Upper lobe of right lung (tissue), 1 donor: ENCODE measurements at regions not wholly inside any gene's neighbourhood (a gene's known extent, or its start where the extent isn't known, plus 50 kb on each side); places are given as distances from the start of the nearest gene placed in this dataset.

Source experiments
- ATAC-seq: fragments of 200-7000 bp; cut with Tn5 transposase; one replicate; pipeline ENCODE4 v1.9.1; 2020; ENCODE audit warnings: mild to moderate bottlenecking, moderate library complexity
- DNase-seq: peaks from one replicate; pipeline ENCODE4 v3.0.0-alpha.2; 2020
- H3K27ac ChIP-seq: fragments of 200-600 bp; one replicate; pipeline ENCODE4 v1.8.0; 2022
- H3K27me3 ChIP-seq: fragments of 200-600 bp; one replicate; pipeline ENCODE4 v1.8.0; 2022; ENCODE audit warnings: mild to moderate bottlenecking
- H3K36me3 ChIP-seq: fragments of 200-600 bp; one replicate; pipeline ENCODE4 v1.8.0; 2022
- H3K4me1 ChIP-seq: fragments of 200-600 bp; one replicate; pipeline ENCODE4 v1.8.0; 2022
- H3K4me3 ChIP-seq: fragments of 200-600 bp; one replicate; pipeline ENCODE4 v1.8.0; 2022; ENCODE audit warnings: mild to moderate bottlenecking
- H3K9me3 ChIP-seq: fragments of 200-600 bp; one replicate; pipeline ENCODE4 v1.8.0; 2022
- intact Hi-C: fragments of 100-400 bp; cut with DNase I; formaldehyde crosslinking; loops from one replicate; pipeline ENCODE4 v1.11.0; 2022
- TF ChIP-seq, protein P1 (sequence below): fragments of 200-600 bp; IDR thresholded peaks from one replicate; pipeline ENCODE4 v1.8.0; 2022; ENCODE audit warnings: antibody characterized with exemption
- donor health status: DM: no; HTN: yes; CAD: no; lungs with severe emphysema.

DNA sequence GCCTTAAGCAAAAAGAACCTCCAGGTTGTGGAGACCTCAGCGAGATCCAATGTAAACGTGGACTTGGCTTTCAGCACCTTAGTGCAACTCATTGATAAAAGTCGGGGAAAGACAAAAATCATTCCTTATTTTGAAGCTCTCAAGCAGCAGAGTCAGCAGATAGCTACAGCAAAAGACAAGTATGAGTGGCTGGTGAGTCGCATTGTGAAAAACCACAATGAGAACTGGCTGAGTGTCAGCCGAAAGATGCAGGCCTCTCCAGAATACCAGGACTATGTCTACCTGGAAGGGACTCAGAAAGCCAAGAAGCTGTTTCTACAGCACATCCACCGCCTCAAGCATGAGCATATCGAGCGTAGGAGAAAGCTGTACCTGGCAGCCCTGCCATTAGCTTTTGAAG is 58.5 kb downstream of the ARHGAP35 start:
- DNase-seq (no peak), ATAC-seq (no peak)
- intact Hi-C loops = no loop called here
- no peak overlapping the region for H3K4me3 ChIP-seq
- no peak overlapping the region for H3K27ac ChIP-seq
- H3K9me3 ChIP-seq = no peaks in the 10 kb centered on the region
- no peaks in the 10 kb centered on the region for H3K27me3 ChIP-seq
- TF ChIP-seq, protein P1, sequence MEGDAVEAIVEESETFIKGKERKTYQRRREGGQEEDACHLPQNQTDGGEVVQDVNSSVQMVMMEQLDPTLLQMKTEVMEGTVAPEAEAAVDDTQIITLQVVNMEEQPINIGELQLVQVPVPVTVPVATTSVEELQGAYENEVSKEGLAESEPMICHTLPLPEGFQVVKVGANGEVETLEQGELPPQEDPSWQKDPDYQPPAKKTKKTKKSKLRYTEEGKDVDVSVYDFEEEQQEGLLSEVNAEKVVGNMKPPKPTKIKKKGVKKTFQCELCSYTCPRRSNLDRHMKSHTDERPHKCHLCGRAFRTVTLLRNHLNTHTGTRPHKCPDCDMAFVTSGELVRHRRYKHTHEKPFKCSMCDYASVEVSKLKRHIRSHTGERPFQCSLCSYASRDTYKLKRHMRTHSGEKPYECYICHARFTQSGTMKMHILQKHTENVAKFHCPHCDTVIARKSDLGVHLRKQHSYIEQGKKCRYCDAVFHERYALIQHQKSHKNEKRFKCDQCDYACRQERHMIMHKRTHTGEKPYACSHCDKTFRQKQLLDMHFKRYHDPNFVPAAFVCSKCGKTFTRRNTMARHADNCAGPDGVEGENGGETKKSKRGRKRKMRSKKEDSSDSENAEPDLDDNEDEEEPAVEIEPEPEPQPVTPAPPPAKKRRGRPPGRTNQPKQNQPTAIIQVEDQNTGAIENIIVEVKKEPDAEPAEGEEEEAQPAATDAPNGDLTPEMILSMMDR = no peak
- H3K36me3 ChIP-seq = peaks cover 52% of the 10 kb centered on the region
- peaks cover 19% of the 10 kb centered on the region for H3K4me1 ChIP-seq

DNA sequence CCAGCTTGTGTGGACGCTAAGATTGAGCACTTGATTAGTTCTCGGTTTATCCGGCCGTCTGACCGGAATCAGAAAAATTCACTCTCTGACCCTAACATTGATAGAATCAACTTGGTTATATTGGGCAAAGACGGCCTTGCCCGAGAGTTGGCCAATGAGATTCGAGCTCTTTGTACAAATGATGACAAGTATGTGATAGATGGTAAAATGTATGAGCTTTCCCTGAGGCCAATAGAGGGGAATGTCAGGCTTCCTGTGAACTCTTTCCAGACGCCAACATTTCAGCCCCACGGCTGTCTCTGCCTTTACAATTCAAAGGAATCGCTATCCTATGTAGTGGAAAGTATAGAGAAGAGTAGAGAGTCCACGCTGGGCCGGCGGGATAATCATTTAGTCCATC is 59.6 kb downstream of the ARHGAP35 start:
- H3K4me3 ChIP-seq = no peak overlapping the region

DNA sequence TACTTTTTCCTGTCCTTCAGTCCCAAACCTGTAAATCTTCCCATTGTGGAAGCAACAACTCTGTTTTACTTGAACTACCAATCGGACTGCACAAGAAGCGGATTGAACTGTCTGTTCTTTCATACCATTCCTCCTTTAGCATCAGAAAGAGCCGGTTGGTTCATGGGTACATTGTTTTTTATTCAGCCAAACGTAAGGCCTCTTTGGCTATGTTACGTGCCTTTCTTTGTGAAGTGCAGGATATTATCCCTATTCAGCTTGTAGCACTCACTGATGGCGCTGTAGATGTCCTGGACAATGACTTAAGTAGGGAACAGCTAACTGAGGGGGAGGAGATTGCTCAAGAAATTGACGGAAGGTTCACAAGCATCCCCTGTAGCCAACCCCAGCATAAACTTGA is 60.3 kb downstream of the ARHGAP35 start:
- no peak for ATAC-seq
- Histone ChIP-seq H3K9me3 (no peaks in the 10 kb centered on the region), H3K36me3 (peaks cover 52% of the 10 kb centered on the region), H3K4me1 (peaks cover 20% of the 10 kb centered on the region), H3K27me3 (no peaks in the 10 kb centered on the region), H3K4me3 (no peak overlapping the region), H3K27ac (no peak overlapping the region)
- DNase-seq = no peak
- intact Hi-C loops = no loop called here
- TF ChIP-seq, protein P1 = no peak

More for the DNA sequence above, 59.6 kb downstream of the ARHGAP35 start:
- DNase-seq (no peak), ATAC-seq (no peak)
- no peaks in the 10 kb centered on the region for H3K9me3 ChIP-seq
- intact Hi-C loops = no loop called here
- peaks cover 19% of the 10 kb centered on the region for H3K4me1 ChIP-seq
- peaks cover 52% of the 10 kb centered on the region for H3K36me3 ChIP-seq
- TF ChIP-seq, protein P1 = no peak
- no peak overlapping the region for H3K27ac ChIP-seq
- H3K27me3 ChIP-seq = no peaks in the 10 kb centered on the region

DNA sequence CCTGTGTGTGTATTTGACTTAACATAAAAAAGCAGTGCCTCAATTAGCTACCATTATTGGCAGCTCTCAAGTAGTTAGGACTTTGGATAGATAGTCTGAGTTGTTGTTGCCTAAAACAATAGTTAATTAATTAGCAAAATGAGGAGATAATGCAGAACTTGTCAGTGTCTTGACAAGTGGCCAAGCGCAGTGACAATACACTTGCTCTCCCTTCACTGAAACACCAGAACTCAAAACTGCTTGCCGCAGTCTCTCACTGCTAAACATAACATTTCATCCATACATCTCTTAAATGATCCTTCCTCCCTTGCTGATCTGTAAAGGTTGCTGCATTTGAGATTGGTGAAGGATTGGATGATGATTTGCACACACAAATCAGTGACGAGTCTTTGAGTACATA is 61.7 kb downstream of the ARHGAP35 start:
- ATAC-seq (no peak), DNase-seq (no peak)
- TF ChIP-seq, protein P1 = no peak
- Histone ChIP-seq H3K9me3 (no peaks in the 10 kb centered on the region), H3K36me3 (peaks cover 52% of the 10 kb centered on the region), H3K4me1 (peaks cover 30% of the 10 kb centered on the region), H3K4me3 (no peak overlapping the region), H3K27ac (no peak overlapping the region), H3K27me3 (no peaks in the 10 kb centered on the region)
- intact Hi-C loops = no loop called here

DNA sequence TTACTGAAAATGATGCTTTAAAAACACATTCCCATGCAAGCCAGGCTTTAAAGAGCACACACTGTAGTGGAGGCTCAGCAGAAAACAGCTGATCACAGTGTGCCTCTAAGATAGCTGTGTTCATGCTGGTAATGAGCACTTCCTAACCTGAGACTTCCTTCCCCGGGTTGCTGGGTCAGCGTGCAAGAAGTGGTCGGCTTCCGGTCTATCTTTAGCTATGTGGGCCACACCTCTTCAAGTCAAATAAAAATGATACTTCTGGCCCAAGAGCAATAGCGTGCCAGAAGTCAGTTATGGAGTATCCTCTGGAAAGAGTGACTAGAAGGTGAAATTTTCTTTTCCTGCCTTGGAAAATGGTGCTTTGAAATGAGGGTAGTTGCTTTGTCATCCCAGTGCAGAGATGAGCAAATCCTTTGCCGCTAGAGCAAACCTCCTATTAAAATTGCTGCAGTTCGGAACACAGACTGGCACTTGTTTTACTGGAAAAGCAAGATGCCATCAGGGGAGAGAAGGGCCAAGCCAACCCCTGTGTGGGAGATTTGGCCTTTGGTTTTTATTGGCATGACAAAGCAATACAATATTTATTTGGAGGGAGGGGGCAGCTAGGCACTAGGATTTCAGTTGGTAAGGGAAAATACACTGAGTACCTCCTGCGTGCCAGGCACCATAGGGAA is 64.2 kb downstream of the ARHGAP35 start:
- Histone ChIP-seq H3K27ac (no peak overlapping the region), H3K36me3 (peaks cover 35% of the 10 kb centered on the region), H3K27me3 (no peaks in the 10 kb centered on the region), H3K4me3 (no peak overlapping the region), H3K9me3 (no peaks in the 10 kb centered on the region), H3K4me1 (peaks cover 34% of the 10 kb centered on the region)
- ATAC-seq = peak; percentile 81
- intact Hi-C loops = no loop called here
- DNase-seq = no peak
- TF ChIP-seq, protein P1 = no peak

DNA sequence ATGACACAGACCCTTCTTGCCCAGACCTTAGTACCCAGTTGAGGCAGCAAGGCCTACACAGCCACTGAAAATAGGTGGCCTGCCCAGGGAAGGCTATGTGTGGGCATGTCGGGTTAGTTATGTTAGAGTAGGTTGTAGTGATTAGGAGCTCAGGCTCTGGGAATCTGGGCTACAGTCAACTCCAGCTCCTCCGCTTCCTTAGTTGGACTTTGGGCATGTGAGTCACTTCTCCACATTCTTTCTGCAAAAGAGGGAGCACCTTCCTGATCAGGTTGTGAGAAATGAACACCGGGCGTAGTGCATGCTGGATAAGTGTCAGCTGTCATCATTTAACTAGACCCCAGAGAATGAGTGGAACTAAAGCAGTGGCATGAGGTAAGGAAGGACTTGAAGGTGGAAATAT is 64.8 kb downstream of the ARHGAP35 start:
- no peak for DNase-seq
- Histone ChIP-seq H3K4me1 (peaks cover 35% of the 10 kb centered on the region), H3K27me3 (no peaks in the 10 kb centered on the region), H3K36me3 (peaks cover 29% of the 10 kb centered on the region), H3K4me3 (no peak overlapping the region), H3K9me3 (no peaks in the 10 kb centered on the region), H3K27ac (no peak overlapping the region)
- peak; percentile 25 for ATAC-seq
- intact Hi-C loops = no loop called here
- TF ChIP-seq, protein P1 = no peak
